ENCODE measurements at regions not wholly inside any gene's neighbourhood (a gene's known extent, or its start where the extent isn't known, plus 50 kb on each side); places are given as distances from the start of the nearest gene placed in this dataset.

- TF ChIP-seq CTCF (IDR thresholded peaks at IDR 0.05), result no peak
- TF ChIP-seq POLR2A (IDR thresholded peaks at IDR 0.05; ENCODE audit: low read depth), result no peak
- TF ChIP-seq EP300 (IDR thresholded peaks at IDR 0.05), result no peak
- no peak for TF ChIP-seq POLR2AphosphoS5 (IDR thresholded peaks at IDR 0.05)
Observed at GRCh38 chr14:100410056-100410565, 87.0 kb downstream of the SLC25A47 start.
